AG09309 (cell line): ENCODE measurements at regions not wholly inside any gene's neighbourhood (a gene's known extent, or its start where the extent isn't known, plus 50 kb on each side); places are given as distances from the start of the nearest gene placed in this dataset.

Experiments
- DNase-seq: peaks from one replicate; pipeline ENCODE4 v3.0.0-alpha.2; 2010; ENCODE audit warnings: low read depth
- H3K4me3 ChIP-seq: 2 replicates; pipeline ENCODE4 v1.5.1; 2011; ENCODE audit warnings: mild to moderate bottlenecking, low read depth, low read length, moderate library complexity; ENCODE audit not compliant: control insufficient read depth
- CTCF ChIP-seq: IDR thresholded peaks from 2 replicates; pipeline ENCODE4 v1.5.1; 2011; ENCODE audit warnings: mild to moderate bottlenecking, low read depth, low read length, inconsistent platforms; ENCODE audit not compliant: insufficient read depth, control insufficient read depth; ENCODE audit errors: missing control alignments

- H3K4me3 ChIP-seq, result no peak overlapping the region
- no peak for DNase-seq
- no peak for TF ChIP-seq CTCF
Measured at GRCh38 chr1:90562892-90563291, 154.2 kb downstream of the BARHL2 start.

DNA sequence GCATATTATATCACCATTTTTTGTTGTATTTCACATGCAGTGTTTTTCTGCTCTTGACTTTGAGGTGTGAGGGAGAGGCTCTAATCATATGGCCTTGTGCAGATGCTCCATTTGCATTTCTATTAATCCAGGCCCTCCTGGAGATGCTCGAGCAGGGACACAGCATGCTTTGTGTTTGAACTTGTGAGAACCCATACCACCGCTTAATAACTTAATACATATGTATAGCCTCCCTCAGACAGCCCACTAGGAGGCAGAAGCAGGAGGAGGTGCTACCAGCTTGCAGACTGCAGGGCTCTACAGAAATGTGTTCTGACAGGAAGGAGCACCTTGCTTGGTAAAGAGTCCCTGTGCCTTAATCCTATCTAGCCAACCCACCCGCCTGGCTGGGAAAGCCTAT lies 155.2 kb downstream of the BARHL2 start:
- no peak for DNase-seq
- H3K4me3 ChIP-seq, result no peak overlapping the region
- TF ChIP-seq CTCF, result no peak

GRCh38 chr1:90561103-90561783 lies 155.9 kb downstream of the BARHL2 start:
- no peak for DNase-seq
- TF ChIP-seq CTCF, result no peak
- no peak overlapping the region for H3K4me3 ChIP-seq

- TF ChIP-seq CTCF, result no peak
- DNase-seq, result no peak
- no peak overlapping the region for H3K4me3 ChIP-seq
Measured at GRCh38 chr1:90558754-90559378, 158.2 kb downstream of the BARHL2 start.

- no peak overlapping the region for H3K4me3 ChIP-seq
- DNase-seq, result no peak
- no peak for TF ChIP-seq CTCF
Measured at GRCh38 chr1:90558126-90558525, 159.0 kb downstream of the BARHL2 start.

DNA sequence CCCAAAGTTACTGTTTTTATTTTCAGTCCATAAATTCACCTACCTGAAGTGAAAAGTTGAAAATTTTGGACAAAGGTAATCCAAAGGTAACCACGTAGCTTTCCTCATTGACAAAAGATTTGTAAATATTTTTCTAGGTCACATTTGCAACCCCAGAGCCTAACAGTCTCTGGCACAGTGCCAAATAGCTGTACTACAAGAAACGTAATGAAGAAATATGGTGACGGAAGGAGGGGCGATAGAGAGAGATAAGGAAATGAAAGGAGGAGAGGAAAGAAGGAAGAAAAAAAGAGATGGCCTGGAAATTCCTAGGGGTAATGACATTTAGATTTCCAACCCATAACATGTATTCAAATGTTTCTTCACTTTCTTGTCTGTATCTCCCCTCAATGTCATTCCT lies 159.4 kb downstream of the BARHL2 start:
- no peak for DNase-seq
- TF ChIP-seq CTCF, result no peak
- no peak overlapping the region for H3K4me3 ChIP-seq
